ENCODE measurements at regions not wholly inside any gene's neighbourhood (a gene's known extent, or its start where the extent isn't known, plus 50 kb on each side); places are given as distances from the start of the nearest gene placed in this dataset.

DNA sequence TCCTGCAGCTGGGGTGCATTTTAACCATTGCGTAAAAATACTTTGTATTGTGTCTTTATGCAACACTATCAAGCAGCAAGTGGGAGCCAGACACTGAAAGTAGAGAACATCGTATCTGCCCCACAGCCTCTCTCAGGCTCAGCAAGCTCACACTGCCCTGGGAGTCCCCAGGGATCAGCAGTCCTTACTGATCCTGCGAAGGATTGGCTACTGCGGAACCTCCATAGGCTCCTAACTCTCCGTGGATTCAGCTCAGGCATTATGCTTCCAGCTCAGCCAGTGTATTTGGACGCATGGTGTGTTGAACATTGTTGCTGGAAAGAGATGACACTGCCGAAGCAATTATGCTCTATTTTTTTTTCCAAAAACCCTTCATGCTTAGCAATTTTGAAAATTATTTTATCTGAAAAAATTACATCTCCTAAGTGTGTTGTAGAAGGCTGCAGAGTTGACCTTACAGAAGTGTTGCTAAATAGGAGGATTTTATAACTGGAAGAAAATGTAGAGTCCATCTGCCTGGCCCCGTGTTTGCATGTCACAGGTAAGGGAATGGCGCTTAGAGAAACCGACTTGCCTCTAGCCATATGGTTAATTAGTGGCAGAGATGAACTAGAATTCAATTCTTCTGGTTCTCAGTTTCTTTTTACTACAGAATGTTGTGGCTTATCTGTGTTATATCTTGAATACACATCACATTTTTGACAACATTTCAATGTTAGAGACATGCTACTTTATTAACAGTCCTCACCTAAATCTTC is 276.4 kb upstream of the COBL start:
- no peak for DNase-seq (ENCODE audit: low read depth, low spot score)
- CTCF ChIA-PET = no interaction called here

DNA sequence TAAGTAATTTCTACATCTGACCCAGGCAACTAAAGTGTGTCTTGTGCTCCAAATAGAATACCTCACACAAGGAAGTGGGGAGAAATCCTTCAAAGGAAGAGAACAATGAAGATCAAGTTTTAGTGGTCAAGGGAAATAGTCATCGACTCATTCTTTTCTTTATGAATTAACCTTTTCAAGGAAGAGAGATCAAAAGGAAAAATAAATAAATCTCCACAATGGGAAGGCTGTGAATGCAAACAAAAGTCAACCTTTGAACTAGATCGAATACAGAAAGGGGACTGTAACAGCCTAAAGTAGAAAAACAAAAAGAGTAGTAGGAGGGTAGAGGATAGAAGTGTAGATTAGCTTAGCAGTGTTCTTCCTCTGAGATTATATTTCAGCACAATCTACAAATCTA is 274.6 kb upstream of the COBL start:
- POLR2A ChIA-PET = no interaction called here
- DNase-seq (ENCODE audit: low read depth, low spot score) = no peak
- no peak for TF ChIP-seq CTCF (IDR thresholded peaks at IDR 0.05; ENCODE audit: insufficient read depth, low read length, missing control alignments)

More for the DNA sequence above, 276.4 kb upstream of the COBL start:
- POLR2A ChIA-PET = no interaction called here
- H3K4me3 ChIP-seq (ENCODE audit: low read depth, low read length) = no peak overlapping the region
- no peak for TF ChIP-seq CTCF (IDR thresholded peaks at IDR 0.05; ENCODE audit: insufficient read depth, low read length, missing control alignments)

DNA sequence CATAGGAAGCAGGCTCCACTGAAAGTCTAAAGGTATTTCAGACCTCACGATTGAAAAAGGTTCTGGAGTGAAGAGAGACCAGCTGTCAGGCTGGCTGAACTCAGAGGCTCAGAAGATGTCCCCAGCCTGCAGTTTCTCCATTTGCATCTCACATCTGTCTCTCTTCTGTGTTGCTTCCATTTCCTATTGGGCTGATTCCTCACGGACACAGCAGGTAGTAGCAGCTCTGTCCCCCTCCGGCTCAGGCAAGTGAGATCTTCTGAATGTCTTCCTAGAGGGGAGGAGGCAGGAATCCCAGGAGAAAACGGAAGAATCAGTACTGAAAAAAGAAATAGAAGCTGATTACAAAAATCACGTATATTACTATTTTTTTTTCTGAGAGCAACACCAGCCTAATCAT is 274.1 kb upstream of the COBL start:
- CTCF ChIA-PET = no interaction called here

More for the DNA sequence above, 274.6 kb upstream of the COBL start:
- H3K4me3 ChIP-seq (ENCODE audit: low read depth, low read length) = no peak overlapping the region
- CTCF ChIA-PET = no interaction called here

DNA sequence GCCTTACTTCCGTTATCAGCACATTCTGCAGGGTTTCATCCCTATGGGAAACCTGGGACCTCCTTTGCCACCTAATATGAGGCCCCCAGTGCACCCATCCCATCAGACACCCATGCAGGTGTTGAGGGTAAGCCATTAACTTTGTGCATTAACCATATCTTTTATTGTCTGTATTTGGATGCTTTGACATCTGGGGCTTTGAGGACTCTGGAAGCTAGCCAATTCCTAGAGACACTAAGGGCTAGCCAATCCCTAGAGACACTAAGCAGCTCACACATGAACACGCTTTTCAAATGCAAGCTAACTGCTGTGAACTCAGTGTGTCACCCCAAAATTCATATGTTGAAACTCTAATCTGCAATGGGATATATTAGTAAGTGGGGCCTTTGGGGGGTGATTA is 272.5 kb upstream of the COBL start:
- no peak for TF ChIP-seq CTCF (IDR thresholded peaks at IDR 0.05; ENCODE audit: insufficient read depth, low read length, missing control alignments)
- H3K4me3 ChIP-seq (ENCODE audit: low read depth, low read length) = no peak overlapping the region
- CTCF ChIA-PET = no interaction called here
- no peak for DNase-seq (ENCODE audit: low read depth, low spot score)
- POLR2A ChIA-PET = no interaction called here

More for the DNA sequence above, 274.1 kb upstream of the COBL start:
- POLR2A ChIA-PET = no interaction called here
- no peak for TF ChIP-seq CTCF (IDR thresholded peaks at IDR 0.05; ENCODE audit: insufficient read depth, low read length, missing control alignments)
- no peak for DNase-seq (ENCODE audit: low read depth, low spot score)
- H3K4me3 ChIP-seq (ENCODE audit: low read depth, low read length) = no peak overlapping the region

DNA sequence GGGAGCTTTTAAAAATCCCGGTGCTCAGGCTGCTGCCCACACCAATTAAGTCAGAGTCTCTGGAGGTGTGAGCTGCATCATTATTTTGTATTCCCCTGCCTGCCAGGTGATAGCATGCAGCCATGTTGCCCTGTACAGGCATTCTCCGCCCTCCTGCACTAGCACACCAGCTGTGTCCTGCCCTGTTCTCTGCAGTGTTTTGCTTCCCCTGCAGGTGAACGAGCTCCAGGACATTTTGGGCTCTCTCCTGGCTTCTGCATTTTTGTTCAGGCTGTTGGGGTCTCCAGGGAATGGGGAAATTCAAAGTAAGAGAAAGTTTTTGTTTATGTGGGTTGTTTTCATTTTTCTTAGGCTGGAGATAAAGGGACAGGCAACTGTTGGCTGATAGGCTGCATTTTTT is 271.0 kb upstream of the COBL start:
- H3K4me3 ChIP-seq (ENCODE audit: low read depth, low read length) = no peak overlapping the region
- no peak for TF ChIP-seq CTCF (IDR thresholded peaks at IDR 0.05; ENCODE audit: insufficient read depth, low read length, missing control alignments)
- no peak for DNase-seq (ENCODE audit: low read depth, low spot score)
- CTCF ChIA-PET = no interaction called here
- POLR2A ChIA-PET = no interaction called here

DNA sequence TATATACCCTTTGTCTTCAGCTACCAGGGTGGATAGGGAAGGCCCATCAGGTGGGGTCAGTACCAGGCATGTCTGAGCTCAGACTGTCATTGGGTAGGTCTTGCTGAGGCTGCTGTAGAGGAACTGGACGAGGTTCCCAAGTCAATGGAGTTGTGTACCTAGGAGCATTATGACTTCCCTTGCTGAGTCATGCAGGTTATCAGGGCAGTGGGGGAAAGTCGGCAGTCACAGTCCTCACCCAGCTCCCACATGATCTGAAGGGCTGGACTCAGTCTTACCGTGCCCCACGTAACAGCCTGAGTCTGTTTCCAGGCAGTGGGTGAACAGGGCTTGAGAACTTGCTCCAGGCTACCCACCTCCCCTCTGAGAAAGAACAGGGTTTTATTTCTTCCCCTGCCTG is 260.8 kb upstream of the COBL start:
- POLR2A ChIA-PET = no interaction called here
- CTCF ChIA-PET = no interaction called here
- no peak overlapping the region for H3K4me3 ChIP-seq (ENCODE audit: low read depth, low read length)
- TF ChIP-seq CTCF (IDR thresholded peaks at IDR 0.05; ENCODE audit: insufficient read depth, low read length, missing control alignments) = no peak
- DNase-seq (ENCODE audit: low read depth, low spot score) = no peak
